ENCODE measurements at regions not wholly inside any gene's neighbourhood (a gene's known extent, or its start where the extent isn't known, plus 50 kb on each side); places are given as distances from the start of the nearest gene placed in this dataset.

GRCh38 chr2:155384555-155385123, 686.1 kb downstream of the KCNJ3 start:
- H3K4me1 ChIP-seq: no peaks in the 10 kb centered on the region
- intact Hi-C loops (cut with DNase I; ENCODE audit: low total_unique reads): no loop called here
- no peak overlapping the region for H3K27ac ChIP-seq
- H3K27me3 ChIP-seq: peaks cover 0 to 4% of the 10 kb centered on the region in 2 donors
- H3K9me3 ChIP-seq: no peaks in the 10 kb centered on the region
- H3K36me3 ChIP-seq: no peaks in the 10 kb centered on the region
- DNase-seq: no peak
- TF ChIP-seq, protein P1, sequence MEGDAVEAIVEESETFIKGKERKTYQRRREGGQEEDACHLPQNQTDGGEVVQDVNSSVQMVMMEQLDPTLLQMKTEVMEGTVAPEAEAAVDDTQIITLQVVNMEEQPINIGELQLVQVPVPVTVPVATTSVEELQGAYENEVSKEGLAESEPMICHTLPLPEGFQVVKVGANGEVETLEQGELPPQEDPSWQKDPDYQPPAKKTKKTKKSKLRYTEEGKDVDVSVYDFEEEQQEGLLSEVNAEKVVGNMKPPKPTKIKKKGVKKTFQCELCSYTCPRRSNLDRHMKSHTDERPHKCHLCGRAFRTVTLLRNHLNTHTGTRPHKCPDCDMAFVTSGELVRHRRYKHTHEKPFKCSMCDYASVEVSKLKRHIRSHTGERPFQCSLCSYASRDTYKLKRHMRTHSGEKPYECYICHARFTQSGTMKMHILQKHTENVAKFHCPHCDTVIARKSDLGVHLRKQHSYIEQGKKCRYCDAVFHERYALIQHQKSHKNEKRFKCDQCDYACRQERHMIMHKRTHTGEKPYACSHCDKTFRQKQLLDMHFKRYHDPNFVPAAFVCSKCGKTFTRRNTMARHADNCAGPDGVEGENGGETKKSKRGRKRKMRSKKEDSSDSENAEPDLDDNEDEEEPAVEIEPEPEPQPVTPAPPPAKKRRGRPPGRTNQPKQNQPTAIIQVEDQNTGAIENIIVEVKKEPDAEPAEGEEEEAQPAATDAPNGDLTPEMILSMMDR (IDR thresholded peaks at IDR 0.05): no peak
- no peak overlapping the region for H3K4me3 ChIP-seq

GRCh38 chr2:155382776-155383175, 684.3 kb downstream of the KCNJ3 start:
- no peak for TF ChIP-seq POLR2A (IDR thresholded peaks at IDR 0.05)
- TF ChIP-seq, protein P1 (IDR thresholded peaks at IDR 0.05): no peak
- H3K36me3 ChIP-seq: no peaks in the 10 kb centered on the region
- peaks cover 0 to 4% of the 10 kb centered on the region in 2 donors for H3K27me3 ChIP-seq
- H3K4me1 ChIP-seq: no peaks in the 10 kb centered on the region
- intact Hi-C loops (cut with DNase I; ENCODE audit: low total_unique reads): no loop called here
- H3K27ac ChIP-seq: no peak overlapping the region
- no peaks in the 10 kb centered on the region for H3K9me3 ChIP-seq
- no peak for DNase-seq
- H3K4me3 ChIP-seq: no peak overlapping the region

DNA sequence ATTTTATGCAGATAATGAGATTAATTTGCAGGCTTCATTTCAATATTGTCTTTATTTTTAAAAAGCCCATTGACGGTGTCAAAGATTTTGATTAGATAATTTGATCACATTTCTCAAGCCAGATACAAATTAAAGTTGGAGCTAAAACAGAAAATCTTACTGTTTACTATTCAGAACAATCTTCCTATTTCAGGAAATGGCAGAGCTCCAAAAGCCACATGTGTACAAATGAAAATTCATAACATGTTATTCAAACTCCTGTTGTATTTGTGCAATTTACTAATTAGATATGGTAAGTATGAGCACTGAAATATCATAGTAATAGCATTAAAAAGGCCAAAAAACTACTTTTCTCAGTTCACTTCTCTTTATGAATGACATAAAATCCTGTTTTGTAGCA, 682.9 kb downstream of the KCNJ3 start:
- Histone ChIP-seq H3K4me3 (no peak overlapping the region), H3K9me3 (no peaks in the 10 kb centered on the region), H3K27ac (no peak overlapping the region), H3K36me3 (no peaks in the 10 kb centered on the region), H3K27me3 (peaks cover 0 to 4% of the 10 kb centered on the region in 2 donors), H3K4me1 (no peaks in the 10 kb centered on the region)
- no peak for TF ChIP-seq POLR2A (IDR thresholded peaks at IDR 0.05)
- intact Hi-C loops (cut with DNase I; ENCODE audit: low total_unique reads): no loop called here
- DNase-seq: no peak

DNA sequence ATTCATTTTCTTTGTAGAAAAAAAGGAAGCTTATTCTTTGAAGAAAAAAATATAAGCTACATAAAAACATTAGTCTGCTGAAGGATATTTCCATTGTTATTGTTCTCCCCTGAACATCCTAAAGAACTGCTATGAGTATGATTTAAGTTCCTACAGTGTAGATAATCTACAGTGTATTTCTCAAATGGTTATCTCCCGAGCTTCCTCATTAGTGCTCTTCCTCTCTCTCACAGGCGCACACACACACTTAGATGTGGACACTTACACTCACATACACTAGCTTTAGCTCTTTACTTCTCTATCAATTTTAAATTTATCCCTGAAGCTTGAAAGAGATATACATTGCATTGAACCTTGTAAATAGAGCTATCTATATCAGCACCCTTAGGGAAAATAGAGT, 681.0 kb downstream of the KCNJ3 start:
- TF ChIP-seq POLR2A (IDR thresholded peaks at IDR 0.05): no peak
- TF ChIP-seq, protein P1 (IDR thresholded peaks at IDR 0.05): no peak
- H3K27me3 ChIP-seq: no peaks in the 10 kb centered on the region
- H3K27ac ChIP-seq: no peak overlapping the region
- H3K4me1 ChIP-seq: no peaks in the 10 kb centered on the region
- no peaks in the 10 kb centered on the region for H3K9me3 ChIP-seq
- H3K4me3 ChIP-seq: no peak overlapping the region
- no peak for DNase-seq
- intact Hi-C loops (cut with DNase I; ENCODE audit: low total_unique reads): no loop called here
- no peaks in the 10 kb centered on the region for H3K36me3 ChIP-seq

DNA sequence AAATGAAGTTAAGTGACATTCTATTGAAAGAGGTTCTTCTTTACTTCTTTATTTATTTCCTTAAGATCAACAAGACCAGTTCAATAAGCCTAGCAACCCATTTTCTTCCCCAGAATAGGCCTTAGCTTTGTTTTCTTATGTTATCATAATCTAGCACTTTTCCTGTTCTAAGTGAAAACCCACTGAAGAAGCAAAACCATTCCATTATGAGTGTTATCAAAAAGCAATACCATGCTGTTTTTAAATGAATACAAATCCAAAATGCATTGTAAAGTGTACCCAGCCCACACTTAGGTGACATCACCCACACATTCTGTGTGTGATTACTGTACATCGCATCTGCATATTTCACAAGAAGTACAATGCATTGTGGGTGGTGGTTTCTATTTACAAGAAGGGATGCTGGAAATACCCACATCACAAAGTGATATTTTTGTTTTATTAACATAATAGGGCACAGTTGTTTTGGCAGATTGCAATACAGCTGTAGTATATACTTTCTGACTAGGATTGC, 679.5 kb downstream of the KCNJ3 start:
- Histone ChIP-seq H3K27me3 (no peaks in the 10 kb centered on the region), H3K9me3 (no peaks in the 10 kb centered on the region), H3K4me1 (no peaks in the 10 kb centered on the region), H3K4me3 (no peak overlapping the region), H3K27ac (no peak overlapping the region), H3K36me3 (no peaks in the 10 kb centered on the region)
- DNase-seq: no peak
- TF ChIP-seq, protein P1 (IDR thresholded peaks at IDR 0.05): no peak
- TF ChIP-seq POLR2A (IDR thresholded peaks at IDR 0.05): no peak
- intact Hi-C loops (cut with DNase I; ENCODE audit: low total_unique reads): no loop called here

GRCh38 chr2:155377266-155377680, 678.8 kb downstream of the KCNJ3 start:
- no peak overlapping the region for H3K4me3 ChIP-seq
- H3K9me3 ChIP-seq: no peaks in the 10 kb centered on the region
- H3K27ac ChIP-seq: no peak overlapping the region
- H3K4me1 ChIP-seq: no peaks in the 10 kb centered on the region
- H3K36me3 ChIP-seq: no peaks in the 10 kb centered on the region
- TF ChIP-seq POLR2A (IDR thresholded peaks at IDR 0.05): no peak
- TF ChIP-seq, protein P1 (IDR thresholded peaks at IDR 0.05): peak in 1 of 4 experiments; percentile 1
- no peak for DNase-seq
- intact Hi-C loops (cut with DNase I; ENCODE audit: low total_unique reads): no loop called here
- H3K27me3 ChIP-seq: no peaks in the 10 kb centered on the region
